Renal cortex interstitium (tissue), 11 donors: ENCODE measurements at regions not wholly inside any gene's neighbourhood (a gene's known extent, or its start where the extent isn't known, plus 50 kb on each side); places are given as distances from the start of the nearest gene placed in this dataset.
A peak's percentile ranks its signal among the peaks of the same experiment; 100 is the strongest.

Experiments
- DNase-seq, 11 donors: peaks; one replicate each; pipeline ENCODE4 v3.0.0-alpha.2; 2013; ENCODE audit warnings: low read depth in 9 of 11, low spot score in 4 of 11; ENCODE audit errors: extremely low read depth in 1 of 11

GRCh38 chr1:230531103-230531502 is 105.0 kb upstream of the PGBD5 start:
- DNase-seq: no peak

- DNase-seq: no peak
Measured at GRCh38 chr1:230519246-230519645, 93.1 kb upstream of the PGBD5 start.

- DNase-seq: no peak
Measured at GRCh38 chr1:230518511-230518910, 92.4 kb upstream of the PGBD5 start.

- DNase-seq: no peak
Measured at GRCh38 chr1:230517786-230518185, 91.7 kb upstream of the PGBD5 start.

- DNase-seq: no peak
Measured at GRCh38 chr1:230517326-230517725, 91.2 kb upstream of the PGBD5 start.

- DNase-seq: no peak
Measured at GRCh38 chr1:230516889-230517288, 90.8 kb upstream of the PGBD5 start.

GRCh38 chr1:230515451-230516145 is 89.5 kb upstream of the PGBD5 start:
- no peak for DNase-seq

- DNase-seq: no peak
Measured at GRCh38 chr1:230510496-230510895, 84.4 kb upstream of the PGBD5 start.

- DNase-seq: no peak
Measured at GRCh38 chr1:230509281-230509977, 83.3 kb upstream of the PGBD5 start.

GRCh38 chr1:230507666-230508402 is 81.7 kb upstream of the PGBD5 start:
- no peak for DNase-seq

GRCh38 chr1:230507236-230507635 is 81.1 kb upstream of the PGBD5 start:
- DNase-seq: no peak

- DNase-seq: no peak
Measured at GRCh38 chr1:230506451-230506850, 80.3 kb upstream of the PGBD5 start.

GRCh38 chr1:230504310-230504709 is 78.2 kb upstream of the PGBD5 start:
- no peak for DNase-seq

- DNase-seq: no peak
Measured at GRCh38 chr1:230503726-230504125, 77.6 kb upstream of the PGBD5 start.

GRCh38 chr1:230502996-230503395 is 76.9 kb upstream of the PGBD5 start:
- no peak for DNase-seq

- DNase-seq: no peak
Measured at GRCh38 chr1:230502306-230502705, 76.2 kb upstream of the PGBD5 start.

GRCh38 chr1:230501849-230502248 is 75.7 kb upstream of the PGBD5 start:
- peak in 1 of 11 donors; percentile 57 for DNase-seq

- DNase-seq: no peak
Measured at GRCh38 chr1:230501242-230501641, 75.1 kb upstream of the PGBD5 start.

GRCh38 chr1:230500063-230500462 is 73.9 kb upstream of the PGBD5 start:
- no peak for DNase-seq

GRCh38 chr1:230499496-230499895 is 73.4 kb upstream of the PGBD5 start:
- DNase-seq: no peak
